Muscle layer of duodenum (tissue), 2 donors: ENCODE measurements at regions not wholly inside any gene's neighbourhood (a gene's known extent, or its start where the extent isn't known, plus 50 kb on each side); places are given as distances from the start of the nearest gene placed in this dataset.

Experiments used
- H3K27ac ChIP-seq: one replicate; pipeline ENCODE4 v1.7.0; 2013; ENCODE audit warnings: mild to moderate bottlenecking, low read length
- H3K27me3 ChIP-seq: one replicate; pipeline ENCODE4 v1.7.0; 2013; ENCODE audit warnings: low read depth, mild to moderate bottlenecking, control low read depth, low read length
- H3K36me3 ChIP-seq, 2 donors: one replicate each; pipeline ENCODE4 v1.7.0; 2013; ENCODE audit warnings: low read length in 2 of 2, control low read depth in 1 of 2, mild to moderate bottlenecking in 1 of 2; ENCODE audit not compliant: insufficient read depth in 2 of 2, control insufficient read depth in 1 of 2
- H3K4me1 ChIP-seq, 2 donors: one replicate each; pipeline ENCODE4 v1.7.0; 2013; ENCODE audit warnings: low read length in 2 of 2, mild to moderate bottlenecking in 2 of 2, control low read depth in 1 of 2, moderate library complexity in 1 of 2; ENCODE audit not compliant: insufficient read depth in 2 of 2, control insufficient read depth in 1 of 2
- H3K4me3 ChIP-seq, 2 donors: one replicate each; pipeline ENCODE4 v1.7.0; 2013; ENCODE audit warnings: low read length in 2 of 2, low read depth in 1 of 2, mild to moderate bottlenecking in 1 of 2
- H3K9me3 ChIP-seq, 2 donors: one replicate each; pipeline ENCODE4 v1.7.0; 2013; ENCODE audit warnings: low read length in 2 of 2, control low read depth in 1 of 2, mild to moderate bottlenecking in 1 of 2; ENCODE audit not compliant: control insufficient read depth in 1 of 2
- donor health status: healthy.

GRCh38 chrX:134174273-134174660, 62.7 kb upstream of the CCDC160 start:
- Histone ChIP-seq H3K4me1 (no peaks in the 10 kb centered on the region), H3K4me3 (peak overlapping the region in 1 of 2 donors; percentile 76), H3K27me3 (no peaks in the 10 kb centered on the region), H3K9me3 (no peaks in the 10 kb centered on the region), H3K36me3 (no peaks in the 10 kb centered on the region), H3K27ac (no peak overlapping the region)

DNA sequence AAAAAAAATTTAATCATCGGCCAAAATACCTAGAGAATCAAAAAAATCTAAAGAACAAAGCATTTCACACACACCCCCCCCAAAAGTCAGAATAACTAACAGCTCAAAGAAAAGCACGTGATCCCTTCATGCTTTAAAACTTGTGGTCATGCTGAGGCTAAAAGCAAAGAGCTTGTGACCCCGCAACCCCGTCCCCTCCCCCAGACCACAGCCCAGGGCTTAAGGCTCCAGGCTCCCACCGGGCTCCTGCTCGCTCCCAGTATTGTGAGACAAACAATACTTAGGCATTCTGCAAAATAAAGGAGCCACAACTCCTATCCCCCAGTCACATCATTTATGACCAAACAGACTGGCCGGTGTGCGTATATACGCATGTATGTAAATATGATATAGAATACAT, 62.1 kb upstream of the CCDC160 start:
- Histone ChIP-seq H3K27me3 (no peaks in the 10 kb centered on the region), H3K4me3 (no peak overlapping the region), H3K36me3 (no peaks in the 10 kb centered on the region), H3K27ac (no peak overlapping the region), H3K4me1 (no peaks in the 10 kb centered on the region), H3K9me3 (no peaks in the 10 kb centered on the region)

DNA sequence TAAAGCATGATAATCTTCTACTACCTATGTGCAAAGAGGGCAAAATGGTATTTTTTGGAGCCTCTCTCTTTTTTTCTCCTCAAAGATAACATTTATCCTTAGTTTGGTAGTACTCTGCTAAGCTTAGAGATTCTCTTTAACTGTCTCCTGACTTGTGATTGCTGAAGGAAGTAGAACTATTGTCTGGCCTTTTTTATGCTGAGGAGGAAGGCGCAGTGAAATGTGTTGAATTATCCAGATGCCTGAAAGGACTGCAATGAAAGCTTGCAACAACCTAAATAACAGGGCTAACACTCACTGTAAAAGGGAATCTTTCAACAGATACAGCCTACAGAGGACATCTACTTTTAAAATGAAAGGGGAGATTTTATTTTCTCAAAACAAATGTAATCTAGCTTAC, 59.5 kb upstream of the CCDC160 start:
- H3K27me3 ChIP-seq: no peaks in the 10 kb centered on the region
- no peak overlapping the region for H3K27ac ChIP-seq
- no peaks in the 10 kb centered on the region for H3K4me1 ChIP-seq
- H3K9me3 ChIP-seq: no peaks in the 10 kb centered on the region
- H3K36me3 ChIP-seq: no peaks in the 10 kb centered on the region
- no peak overlapping the region for H3K4me3 ChIP-seq

- no peak overlapping the region for H3K27ac ChIP-seq
- no peak overlapping the region for H3K4me3 ChIP-seq
- H3K36me3 ChIP-seq: no peaks in the 10 kb centered on the region
- H3K27me3 ChIP-seq: no peaks in the 10 kb centered on the region
- H3K9me3 ChIP-seq: no peaks in the 10 kb centered on the region
- H3K4me1 ChIP-seq: no peaks in the 10 kb centered on the region
Observed at GRCh38 chrX:134180601-134181274, 56.2 kb upstream of the CCDC160 start.

DNA sequence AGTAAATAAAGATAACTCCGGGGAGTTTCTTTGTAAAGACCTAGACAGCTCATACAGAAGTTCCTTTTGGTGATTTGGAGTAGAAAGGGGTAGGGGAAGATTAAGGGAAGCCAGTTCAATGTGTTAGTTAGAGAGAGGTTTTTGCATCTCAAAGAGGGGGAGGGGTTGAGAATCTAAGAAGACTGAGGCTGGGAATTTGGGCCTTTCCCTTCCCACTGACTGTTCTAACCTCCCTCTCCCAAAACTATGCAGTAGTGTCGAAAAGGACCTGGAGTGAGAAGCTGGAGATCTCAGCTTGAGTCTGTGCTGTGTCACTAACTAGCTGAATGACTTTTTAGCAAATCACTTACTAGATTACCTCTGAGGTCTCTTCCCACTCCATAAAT, 55.7 kb upstream of the CCDC160 start:
- Histone ChIP-seq H3K9me3 (no peaks in the 10 kb centered on the region), H3K36me3 (no peaks in the 10 kb centered on the region), H3K4me1 (no peaks in the 10 kb centered on the region), H3K27ac (no peak overlapping the region), H3K4me3 (no peak overlapping the region), H3K27me3 (no peaks in the 10 kb centered on the region)

DNA sequence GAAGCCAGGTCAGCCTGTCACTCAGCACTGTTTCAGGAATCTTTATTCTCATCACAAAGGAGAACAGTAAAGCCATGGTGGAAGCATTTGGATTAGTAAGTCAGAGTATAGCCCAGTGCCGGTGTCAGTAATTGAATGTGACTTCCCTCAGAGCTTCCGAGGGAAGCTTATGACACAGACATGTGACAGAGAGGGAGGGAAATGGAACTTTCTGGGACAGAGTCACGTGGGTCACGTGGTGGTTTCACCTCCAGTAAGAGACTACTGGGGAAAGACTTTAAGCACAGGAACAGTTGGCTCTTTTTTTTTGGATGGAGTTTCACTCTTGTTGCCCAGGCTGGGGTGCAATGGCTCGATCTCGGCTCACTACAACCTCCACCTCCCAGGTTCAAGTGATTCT, 53.3 kb upstream of the CCDC160 start:
- Histone ChIP-seq H3K27me3 (no peaks in the 10 kb centered on the region), H3K9me3 (no peaks in the 10 kb centered on the region), H3K36me3 (no peaks in the 10 kb centered on the region), H3K4me1 (no peaks in the 10 kb centered on the region), H3K4me3 (no peak overlapping the region), H3K27ac (no peak overlapping the region)

DNA sequence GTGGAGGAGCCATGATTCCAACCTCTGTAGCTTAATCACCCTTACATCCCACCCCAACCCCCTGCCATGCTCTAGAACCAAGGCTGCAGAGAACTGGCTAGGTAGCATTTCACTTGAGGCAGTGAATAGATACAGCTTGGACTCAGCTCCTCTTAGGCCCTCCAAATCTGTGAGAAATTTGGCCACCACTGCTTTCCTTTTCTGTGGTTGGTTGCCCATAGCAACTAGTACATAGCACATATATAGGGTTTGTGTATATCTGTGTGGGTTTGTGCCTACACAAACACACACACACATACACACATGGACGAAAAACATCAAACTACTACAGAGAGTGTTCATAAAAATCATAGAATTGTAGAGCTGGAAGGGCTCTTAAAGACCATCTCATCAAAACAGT, 52.0 kb upstream of the CCDC160 start:
- Histone ChIP-seq H3K9me3 (no peaks in the 10 kb centered on the region), H3K4me1 (no peaks in the 10 kb centered on the region), H3K4me3 (no peak overlapping the region), H3K27me3 (no peaks in the 10 kb centered on the region), H3K36me3 (no peaks in the 10 kb centered on the region), H3K27ac (no peak overlapping the region)

- no peaks in the 10 kb centered on the region for H3K27me3 ChIP-seq
- H3K4me3 ChIP-seq: no peak overlapping the region
- no peaks in the 10 kb centered on the region for H3K4me1 ChIP-seq
- no peak overlapping the region for H3K27ac ChIP-seq
- no peaks in the 10 kb centered on the region for H3K36me3 ChIP-seq
- no peaks in the 10 kb centered on the region for H3K9me3 ChIP-seq
Observed at GRCh38 chrX:134186362-134187121, 50.4 kb upstream of the CCDC160 start.
